ENCODE measurements at regions not wholly inside any gene's neighbourhood (a gene's known extent, or its start where the extent isn't known, plus 50 kb on each side); places are given as distances from the start of the nearest gene placed in this dataset.

GRCh38 chr5:173399851-173400250 is 71.6 kb upstream of the STC2 start:
- no peaks in the 10 kb centered on the region for H4K20me1 ChIP-seq (replicated peaks in 1 of 2; ENCODE audit: control insufficient read depth in 1 of 2, insufficient read depth in 2 of 2, low read length in 2 of 2)
- WGBS, 2 experiments (ENCODE audit: extremely low coverage in 1 of 2, insufficient coverage in 1 of 2, insufficient read length in 1 of 2, insufficient replicate concordance in 2 of 2, low coverage in 1 of 2, low lambda C conversion rate in 2 of 2, missing lambda C conversion rate in 1 of 2) = 81% methylated on average over 2 of the region's 2 CpGs; no CpG with 5 or more reads in 1 of the 2 experiments
- H3K9me3 ChIP-seq (ENCODE audit: insufficient read depth in 2 of 2, low read depth in 1 of 2, low read length in 1 of 2) = no peaks in the 10 kb centered on the region
- no peak overlapping the region for H4K8ac ChIP-seq (ENCODE audit: extremely low read depth, insufficient read depth, low read length)
- H3K4me2 ChIP-seq (ENCODE audit: insufficient read depth in 1 of 2, low read depth in 2 of 2, low read length in 2 of 2) = no peak overlapping the region
- H3K27ac ChIP-seq (ENCODE audit: low read depth, low read length) = no peak overlapping the region
- no peak for DNase-seq (ENCODE audit: low read depth in 1 of 2, low spot score in 2 of 2)
- CTCF ChIA-PET (ENCODE audit: partially characterized antibody) = no interaction called here
- H2BK5ac ChIP-seq (ENCODE audit: low read depth, low read length) = no peak overlapping the region
- H3K79me2 ChIP-seq (ENCODE audit: control insufficient read depth in 1 of 2, insufficient read depth in 2 of 2, low read length in 2 of 2) = no peaks in the 10 kb centered on the region
- H2AK5ac ChIP-seq (ENCODE audit: low read depth, low read length) = no peak overlapping the region
- H3K4ac ChIP-seq (replicated peaks; ENCODE audit: insufficient read length, low read depth, low read length) = no peak overlapping the region
- H3K4me3 ChIP-seq (ENCODE audit: extremely low read depth in 1 of 4, insufficient read depth in 2 of 4, low read depth in 3 of 4, low read length in 4 of 4) = no peak overlapping the region
- peaks cover 0 to 1% (median 0%) of the 10 kb centered on the region in 4 experiments; a peak in 1 of 7 replicates for H3K27me3 ChIP-seq (replicated peaks in 1 of 4; ENCODE audit: control insufficient read depth in 3 of 4, extremely low read depth in 1 of 4, insufficient read depth in 3 of 4, low read length in 3 of 4)
- no peaks in the 10 kb centered on the region for H3K79me1 ChIP-seq (ENCODE audit: low read depth, low read length)
- H3K56ac ChIP-seq (replicated peaks; ENCODE audit: insufficient read length, low read depth, low read length) = no peak overlapping the region
- no peaks in the 10 kb centered on the region for H3K23me2 ChIP-seq (ENCODE audit: low read depth, low read length)
- FAIRE-seq = no peak
- H4K5ac ChIP-seq (ENCODE audit: insufficient read length, low read depth, low read length) = no peak overlapping the region
- H3K23ac ChIP-seq (ENCODE audit: insufficient read length) = no peak overlapping the region
- H3K36me3 ChIP-seq (ENCODE audit: control insufficient read depth in 2 of 4, insufficient read depth in 4 of 4, low read length in 3 of 4) = no peaks in the 10 kb centered on the region
- H3K9ac ChIP-seq (replicated peaks in 1 of 4; ENCODE audit: extremely low read depth in 1 of 4, low read depth in 3 of 4, low read length in 3 of 4) = no peak overlapping the region
- no peak overlapping the region for H2BK20ac ChIP-seq (ENCODE audit: low read length)
- no peak overlapping the region for H2BK15ac ChIP-seq (ENCODE audit: low read length)
- H2BK120ac ChIP-seq (replicated peaks; ENCODE audit: low read depth, low read length) = no peak overlapping the region
- H2BK12ac ChIP-seq (ENCODE audit: low read depth, low read length) = no peak overlapping the region
- H4K91ac ChIP-seq (replicated peaks; ENCODE audit: insufficient read length, low read length) = no peak overlapping the region
- H3K14ac ChIP-seq (ENCODE audit: insufficient read length) = no peak overlapping the region
- H3K4me1 ChIP-seq (replicated peaks in 1 of 4; ENCODE audit: control insufficient read depth in 3 of 4, insufficient read depth in 4 of 4, low read length in 3 of 4) = no peaks in the 10 kb centered on the region
- H2AFZ ChIP-seq (ENCODE audit: low read length) = no peak overlapping the region
- POLR2A ChIA-PET (ENCODE audit: partially characterized antibody) = interaction anchor here (0.6 kb wide), 1 partner anchor 9 kb away, joined by 4 read pairs; no protein-coding TSS in a partner anchor
- no peak overlapping the region for H3K18ac ChIP-seq (ENCODE audit: extremely low read depth, low read length)
- TF ChIP-seq HDAC6 (IDR thresholded peaks at IDR 0.05; ENCODE audit: low read depth, low read length) = no peak
- no peak for TF ChIP-seq CBX8 (IDR thresholded peaks at IDR 0.05; ENCODE audit: borderline replicate concordance, low read depth, low read length)

Measured in H1 (cell line).